ENCODE measurements at regions not wholly inside any gene's neighbourhood (a gene's known extent, or its start where the extent isn't known, plus 50 kb on each side); places are given as distances from the start of the nearest gene placed in this dataset.

- Histone ChIP-seq H3K36me3 (replicated peaks; ENCODE audit: low read depth, low read length) (no peaks in the 10 kb centered on the region), H3K79me2 (ENCODE audit: low read length) (no peaks in the 10 kb centered on the region), H3K27me3 (ENCODE audit: low read depth, low read length) (no peaks in the 10 kb centered on the region), H3K9ac (ENCODE audit: low read length) (no peak overlapping the region), H4K20me1 (ENCODE audit: insufficient read depth, low read length) (no peaks in the 10 kb centered on the region), H3K4me3 (ENCODE audit: low read length) (no peak overlapping the region), H3K4me1 (ENCODE audit: low read length) (no peaks in the 10 kb centered on the region), H3K9me3 (ENCODE audit: insufficient read depth, low read length) (no peaks in the 10 kb centered on the region), H3K27ac (ENCODE audit: low read length) (no peak overlapping the region), H3K4me2 (ENCODE audit: low read length) (no peak overlapping the region), H2AFZ (ENCODE audit: low read depth, low read length) (no peak overlapping the region)
- no peak for TF ChIP-seq EZH2phosphoT487 (IDR thresholded peaks at IDR 0.05; ENCODE audit: low read depth)
- TF ChIP-seq CTCF (IDR thresholded peaks at IDR 0.05; ENCODE audit: low read depth, low read length) = no peak
These were observed 63.0 kb upstream of the HS3ST4 start for GRCh38 chr16:25628766-25629165.

GRCh38 chr16:25627641-25628040 lies 64.1 kb upstream of the HS3ST4 start:
- Histone ChIP-seq H4K20me1 (ENCODE audit: insufficient read depth, low read length) (no peaks in the 10 kb centered on the region), H3K4me1 (ENCODE audit: low read length) (no peaks in the 10 kb centered on the region), H3K27ac (ENCODE audit: low read length) (no peak overlapping the region), H3K79me2 (ENCODE audit: low read length) (no peaks in the 10 kb centered on the region), H3K4me3 (ENCODE audit: low read length) (no peak overlapping the region), H3K9me3 (ENCODE audit: insufficient read depth, low read length) (no peaks in the 10 kb centered on the region), H3K4me2 (ENCODE audit: low read length) (no peak overlapping the region), H3K36me3 (replicated peaks; ENCODE audit: low read depth, low read length) (no peaks in the 10 kb centered on the region), H3K9ac (ENCODE audit: low read length) (no peak overlapping the region), H2AFZ (ENCODE audit: low read depth, low read length) (no peak overlapping the region), H3K27me3 (ENCODE audit: low read depth, low read length) (no peaks in the 10 kb centered on the region)
- TF ChIP-seq EZH2phosphoT487 (IDR thresholded peaks at IDR 0.05; ENCODE audit: low read depth) (no peak), CTCF (IDR thresholded peaks at IDR 0.05; ENCODE audit: low read depth, low read length) (no peak)

DNA sequence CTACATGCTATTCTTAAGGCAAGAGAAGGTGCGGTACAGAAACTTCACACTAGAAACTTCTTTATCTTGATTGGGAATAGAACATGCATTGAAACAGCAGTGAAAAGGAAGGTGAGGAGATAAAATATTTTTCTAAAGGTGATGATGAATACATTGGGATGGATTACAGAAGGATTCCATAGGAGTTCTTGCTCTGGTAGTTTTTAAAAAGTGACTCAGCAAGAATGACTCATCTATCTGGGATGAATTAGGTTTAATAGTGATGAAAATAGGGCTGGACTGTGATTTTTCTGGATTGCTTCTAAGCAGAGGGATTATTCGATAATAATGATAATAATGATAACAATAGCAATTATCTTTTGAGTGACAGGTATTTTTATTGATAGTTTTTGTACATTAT lies 65.6 kb upstream of the HS3ST4 start:
- Histone ChIP-seq H3K79me2 (ENCODE audit: low read length) (no peaks in the 10 kb centered on the region), H3K4me2 (ENCODE audit: low read length) (no peak overlapping the region), H3K27ac (ENCODE audit: low read length) (no peak overlapping the region), H3K4me3 (ENCODE audit: low read length) (no peak overlapping the region), H3K27me3 (ENCODE audit: low read depth, low read length) (no peaks in the 10 kb centered on the region), H2AFZ (ENCODE audit: low read depth, low read length) (no peak overlapping the region), H4K20me1 (ENCODE audit: insufficient read depth, low read length) (no peaks in the 10 kb centered on the region), H3K4me1 (ENCODE audit: low read length) (no peaks in the 10 kb centered on the region), H3K36me3 (replicated peaks; ENCODE audit: low read depth, low read length) (no peaks in the 10 kb centered on the region), H3K9me3 (ENCODE audit: insufficient read depth, low read length) (no peaks in the 10 kb centered on the region), H3K9ac (ENCODE audit: low read length) (no peak overlapping the region)
- TF ChIP-seq CTCF (IDR thresholded peaks at IDR 0.05; ENCODE audit: low read depth, low read length) (no peak), EZH2phosphoT487 (IDR thresholded peaks at IDR 0.05; ENCODE audit: low read depth) (no peak)

DNA sequence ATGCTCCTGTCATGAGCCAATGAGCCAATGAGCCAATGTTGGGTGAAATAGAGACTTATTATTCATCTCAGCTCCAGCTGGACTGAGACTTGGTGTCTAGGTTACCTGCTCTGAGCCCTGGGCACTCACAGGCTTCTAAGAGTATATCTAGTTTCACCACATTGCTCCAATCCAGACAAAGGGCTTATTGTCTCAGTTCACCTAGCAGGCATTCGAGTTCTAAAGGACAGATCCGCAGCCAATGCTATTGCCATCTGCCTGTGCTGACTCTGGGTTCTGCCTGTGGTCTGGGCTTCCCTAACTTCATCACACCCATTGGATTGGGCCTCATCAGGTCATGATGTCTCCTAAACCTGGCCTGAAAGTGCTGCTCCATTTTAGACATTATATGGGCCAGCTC lies 66.1 kb upstream of the HS3ST4 start:
- H3K4me2 ChIP-seq (ENCODE audit: low read length) = no peak overlapping the region
- no peaks in the 10 kb centered on the region for H3K9me3 ChIP-seq (ENCODE audit: insufficient read depth, low read length)

More for the DNA sequence above, 66.1 kb upstream of the HS3ST4 start:
- Histone ChIP-seq H3K27ac (ENCODE audit: low read length) (no peak overlapping the region), H2AFZ (ENCODE audit: low read depth, low read length) (no peak overlapping the region), H4K20me1 (ENCODE audit: insufficient read depth, low read length) (no peaks in the 10 kb centered on the region), H3K79me2 (ENCODE audit: low read length) (no peaks in the 10 kb centered on the region), H3K36me3 (replicated peaks; ENCODE audit: low read depth, low read length) (no peaks in the 10 kb centered on the region), H3K9ac (ENCODE audit: low read length) (no peak overlapping the region), H3K27me3 (ENCODE audit: low read depth, low read length) (no peaks in the 10 kb centered on the region), H3K4me3 (ENCODE audit: low read length) (no peak overlapping the region), H3K4me1 (ENCODE audit: low read length) (no peaks in the 10 kb centered on the region)
- TF ChIP-seq CTCF (IDR thresholded peaks at IDR 0.05; ENCODE audit: low read depth, low read length) (no peak), EZH2phosphoT487 (IDR thresholded peaks at IDR 0.05; ENCODE audit: low read depth) (no peak)
